GM21619 (cell line): ENCODE measurements at regions not wholly inside any gene's neighbourhood (a gene's known extent, or its start where the extent isn't known, plus 50 kb on each side); places are given as distances from the start of the nearest gene placed in this dataset.

Source experiments
- ATAC-seq: cut with Tn5 transposase; IDR thresholded peaks from one replicate; pipeline ENCODE4 v1.9.1; 2021; ENCODE audit not compliant: unreplicated experiment

- no peak for ATAC-seq
Measured at GRCh38 chr10:59125666-59126065, 50.8 kb upstream of the PHYHIPL start.

DNA sequence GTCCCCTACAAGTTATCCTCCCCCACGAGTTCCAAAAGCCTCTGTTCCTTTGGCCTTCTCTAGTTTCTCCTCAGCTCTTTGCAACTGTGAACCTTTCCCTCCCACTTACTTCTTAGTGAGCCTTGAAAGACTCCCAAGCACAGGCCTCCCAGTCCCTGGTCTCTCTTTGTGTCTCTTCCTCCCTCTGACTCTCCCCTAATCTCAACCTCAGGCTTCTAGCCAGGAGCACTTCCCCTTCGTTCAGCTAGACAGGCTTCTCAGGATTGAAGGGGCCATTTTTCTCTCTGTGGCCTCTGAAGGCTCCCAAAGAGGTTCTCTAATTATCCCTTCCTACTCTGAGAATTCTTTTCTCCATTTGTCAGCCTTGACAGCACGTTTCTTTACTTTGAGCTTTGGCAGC lies 50.2 kb upstream of the PHYHIPL start:
- ATAC-seq = no peak
